ENCODE measurements at regions not wholly inside any gene's neighbourhood (a gene's known extent, or its start where the extent isn't known, plus 50 kb on each side); places are given as distances from the start of the nearest gene placed in this dataset.

GRCh38 chr21:39054066-39054465, 129.2 kb downstream of the PSMG1 start:
- Histone ChIP-seq H3K36me3 (no peaks in the 10 kb centered on the region), H3K4me1 (peaks cover 5 to 31% (median 10%) of the 10 kb centered on the region in 4 donors), H3K27ac (peak overlapping the region in 1 of 4 donors; percentile 71), H3K4me3 (no peak overlapping the region), H3K27me3 (no peaks in the 10 kb centered on the region), H3K9me3 (no peaks in the 10 kb centered on the region)
- ATAC-seq (ENCODE audit: low FRiP score in 2 of 2) (no peak), DNase-seq (no peak)
- 97 to 99% methylated on average over 4 of the region's 4 CpGs for WGBS, 2 donors
- no peak for TF ChIP-seq EP300 (IDR thresholded peaks at IDR 0.05)
- TF ChIP-seq POLR2AphosphoS5 (IDR thresholded peaks at IDR 0.05) = no peak
- no peak for TF ChIP-seq CTCF (IDR thresholded peaks at IDR 0.05)
- TF ChIP-seq POLR2A (IDR thresholded peaks at IDR 0.05) = no peak

- no peak for DNase-seq
- TF ChIP-seq CTCF (IDR thresholded peaks at IDR 0.05) = no peak
- no peak for TF ChIP-seq EP300 (IDR thresholded peaks at IDR 0.05)
- TF ChIP-seq POLR2AphosphoS5 (IDR thresholded peaks at IDR 0.05) = no peak
- no peak for TF ChIP-seq POLR2A (IDR thresholded peaks at IDR 0.05)
- H3K27ac ChIP-seq = no peak overlapping the region
- peaks cover 5 to 31% (median 10%) of the 10 kb centered on the region in 4 donors for H3K4me1 ChIP-seq
- H3K9me3 ChIP-seq = no peaks in the 10 kb centered on the region
- 91 to 97% methylated on average over 11 of the region's 11 CpGs for WGBS, 2 donors
- no peak overlapping the region for H3K4me3 ChIP-seq
- ATAC-seq (ENCODE audit: low FRiP score in 2 of 2) = no peak
- H3K27me3 ChIP-seq = no peaks in the 10 kb centered on the region
- no peaks in the 10 kb centered on the region for H3K36me3 ChIP-seq
These were observed 130.1 kb downstream of the PSMG1 start for GRCh38 chr21:39053126-39053525.

- no peak overlapping the region for H3K4me3 ChIP-seq
- 83 to 92% methylated on average over 7 of the region's 7 CpGs for WGBS, 2 donors
- DNase-seq = no peak
- H3K36me3 ChIP-seq = no peaks in the 10 kb centered on the region
- no peak overlapping the region for H3K27ac ChIP-seq
- H3K4me1 ChIP-seq = peaks cover 5 to 31% (median 10%) of the 10 kb centered on the region in 4 donors
- no peak for ATAC-seq (ENCODE audit: low FRiP score in 2 of 2)
- no peaks in the 10 kb centered on the region for H3K9me3 ChIP-seq
- no peak for TF ChIP-seq POLR2A (IDR thresholded peaks at IDR 0.05)
- no peak for TF ChIP-seq POLR2AphosphoS5 (IDR thresholded peaks at IDR 0.05)
- no peak for TF ChIP-seq EP300 (IDR thresholded peaks at IDR 0.05)
- no peak for TF ChIP-seq CTCF (IDR thresholded peaks at IDR 0.05)
- H3K27me3 ChIP-seq = no peaks in the 10 kb centered on the region
These were observed 130.5 kb downstream of the PSMG1 start for GRCh38 chr21:39052718-39053117.

- WGBS, 2 donors = 86 to 96% methylated on average over 3 of the region's 3 CpGs
- Histone ChIP-seq H3K27ac (no peak overlapping the region), H3K27me3 (no peaks in the 10 kb centered on the region), H3K4me1 (peaks cover 0 to 26% (median 6%) of the 10 kb centered on the region in 4 donors), H3K4me3 (no peak overlapping the region), H3K9me3 (no peaks in the 10 kb centered on the region), H3K36me3 (no peaks in the 10 kb centered on the region)
- ATAC-seq (ENCODE audit: low FRiP score in 2 of 2) = peak in 1 of 2 donors; percentile 31
- TF ChIP-seq POLR2A (IDR thresholded peaks at IDR 0.05) (no peak), CTCF (IDR thresholded peaks at IDR 0.05) (no peak), EP300 (IDR thresholded peaks at IDR 0.05) (no peak), POLR2AphosphoS5 (IDR thresholded peaks at IDR 0.05) (no peak)
- no peak for DNase-seq
These were observed 131.7 kb downstream of the PSMG1 start for GRCh38 chr21:39051588-39051949.

- Histone ChIP-seq H3K27ac (no peak overlapping the region), H3K27me3 (no peaks in the 10 kb centered on the region), H3K36me3 (no peaks in the 10 kb centered on the region), H3K4me3 (no peak overlapping the region), H3K4me1 (peaks cover 0 to 23% (median 6%) of the 10 kb centered on the region in 4 donors), H3K9me3 (no peaks in the 10 kb centered on the region)
- no peak for TF ChIP-seq CTCF (IDR thresholded peaks at IDR 0.05)
- no peak for TF ChIP-seq POLR2AphosphoS5 (IDR thresholded peaks at IDR 0.05)
- no peak for TF ChIP-seq EP300 (IDR thresholded peaks at IDR 0.05)
- no peak for TF ChIP-seq POLR2A (IDR thresholded peaks at IDR 0.05)
- DNase-seq = no peak
- 83% methylated on average over 3 to 4 of the region's 4 CpGs for WGBS, 2 donors
- ATAC-seq (ENCODE audit: low FRiP score in 2 of 2) = no peak
These were observed 132.2 kb downstream of the PSMG1 start for GRCh38 chr21:39050841-39051587.

All from upper lobe of left lung (tissue), 6 donors.